GM19025 (cell line): ENCODE measurements at regions not wholly inside any gene's neighbourhood (a gene's known extent, or its start where the extent isn't known, plus 50 kb on each side); places are given as distances from the start of the nearest gene placed in this dataset.

ENCODE experiments used
- ATAC-seq: cut with Tn5 transposase; IDR thresholded peaks from one replicate; pipeline ENCODE4 v1.9.1; 2021; ENCODE audit warnings: mild to moderate bottlenecking, low read depth, moderate library complexity; ENCODE audit not compliant: unreplicated experiment

DNA sequence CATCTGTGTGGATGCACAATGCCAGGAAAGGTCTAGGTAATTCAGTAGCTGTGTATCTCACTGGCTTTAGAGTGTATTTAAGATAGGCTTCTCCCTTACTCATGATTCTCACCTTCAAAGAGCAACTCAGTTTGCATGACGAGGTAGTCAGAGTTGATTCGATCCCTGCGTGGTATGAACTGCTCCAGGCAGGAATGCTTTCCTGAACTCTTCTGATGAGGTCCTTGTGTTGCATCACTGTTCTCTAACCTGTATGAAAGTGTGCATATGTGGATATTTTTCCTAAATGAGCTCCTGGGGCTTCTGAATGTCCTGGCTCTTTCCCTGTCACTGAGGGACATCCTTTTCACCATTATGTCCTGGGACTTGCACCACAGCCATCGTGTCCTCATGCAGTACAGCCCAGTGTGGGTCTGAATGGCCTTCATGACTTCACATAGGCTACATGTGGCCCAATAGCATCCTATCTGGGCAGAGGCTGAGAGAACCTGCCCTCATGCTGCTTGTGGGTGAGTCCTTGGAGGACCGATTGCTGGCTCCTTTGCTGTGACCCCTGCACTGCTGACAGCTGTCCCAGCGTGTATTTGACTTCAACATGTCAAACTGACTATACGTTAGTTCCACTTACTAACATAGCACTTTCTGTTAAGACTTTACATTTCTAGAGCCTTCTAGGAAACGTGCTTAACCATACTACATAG lies 65.3 kb upstream of the WDR1 start:
- ATAC-seq: no peak

DNA sequence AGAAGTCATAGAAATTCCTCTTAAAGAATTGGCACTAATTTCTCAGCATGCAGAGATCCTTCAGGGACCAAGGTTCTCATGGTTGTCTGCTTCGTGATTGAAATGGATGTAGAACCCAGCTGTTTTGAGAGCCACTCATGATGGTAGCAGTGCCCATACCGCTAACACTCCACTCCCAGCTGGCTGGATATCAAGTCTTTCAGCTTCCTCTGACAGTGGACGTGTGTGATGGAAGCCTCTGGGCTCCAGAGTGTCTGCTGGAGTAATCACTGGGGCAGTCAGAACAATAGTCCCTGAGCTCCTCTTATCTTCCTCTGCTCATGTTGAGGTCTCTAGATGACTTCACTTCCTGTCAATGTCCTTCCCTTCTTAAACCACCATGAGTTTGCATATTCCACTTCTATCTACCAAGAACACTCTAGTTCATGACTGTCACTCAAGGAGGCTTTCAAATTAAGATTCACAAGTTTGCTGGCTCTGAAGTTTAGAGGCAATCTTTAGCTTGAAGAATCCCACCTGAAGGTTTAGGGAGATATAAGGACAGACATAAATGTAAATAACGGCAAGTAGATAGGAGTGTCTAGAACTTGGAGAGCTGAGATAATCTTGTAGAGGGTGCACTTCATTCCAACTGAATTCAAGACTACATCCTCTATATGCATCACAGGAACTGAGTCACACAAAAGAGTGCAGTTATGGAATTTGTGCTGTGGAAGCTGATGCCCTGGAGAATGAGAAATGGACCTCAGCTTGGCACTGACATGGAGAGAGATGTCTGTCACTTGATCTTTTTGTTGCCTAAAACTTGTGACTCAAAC lies 64.5 kb upstream of the WDR1 start:
- ATAC-seq: peak; percentile 80

DNA sequence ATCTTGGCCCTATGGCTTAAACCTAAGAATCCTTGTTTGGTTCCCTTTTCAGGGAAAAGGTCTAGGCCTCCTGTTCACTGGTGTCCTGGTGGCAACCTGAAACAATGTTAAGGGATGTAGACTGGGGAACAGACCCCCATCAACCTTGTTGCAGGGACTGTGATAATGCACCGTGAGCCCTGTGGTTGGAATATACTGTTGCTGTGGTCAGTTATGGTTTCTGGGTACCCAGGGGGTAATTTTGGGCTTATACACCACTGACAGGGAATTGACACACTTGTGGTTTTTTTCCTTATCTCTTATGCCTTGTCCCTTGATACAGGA lies 64.0 kb upstream of the WDR1 start:
- no peak for ATAC-seq

DNA sequence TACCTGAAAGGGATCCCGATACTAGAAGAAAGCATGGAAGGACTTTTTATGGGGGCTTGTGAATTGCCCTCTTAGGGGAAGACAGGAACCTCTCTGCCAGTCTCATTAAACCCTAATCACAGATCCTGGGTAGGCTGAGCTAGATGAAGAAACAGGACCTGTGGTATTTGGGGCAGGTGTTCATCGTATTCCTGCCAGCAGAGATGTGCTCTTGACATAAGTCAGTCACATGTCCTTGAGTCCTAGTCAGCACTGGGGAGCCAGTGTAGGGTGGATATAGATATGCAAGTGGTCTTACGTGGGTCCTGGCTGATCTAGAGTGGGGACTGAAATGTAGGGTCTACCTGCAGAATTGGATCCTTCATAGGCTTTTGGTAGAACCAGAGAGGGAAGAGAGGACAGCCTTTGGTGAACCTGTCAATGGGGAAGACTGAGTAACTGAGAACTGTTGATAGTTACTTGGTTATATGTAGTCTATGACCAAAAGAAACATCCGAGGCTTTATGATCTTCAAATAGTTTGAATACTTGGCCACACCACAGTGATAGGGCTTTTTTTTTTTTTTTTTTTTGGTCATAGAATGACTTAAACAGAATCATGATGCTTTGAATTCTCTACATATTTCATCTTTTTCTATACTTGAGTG lies 63.5 kb upstream of the WDR1 start:
- ATAC-seq: no peak

DNA sequence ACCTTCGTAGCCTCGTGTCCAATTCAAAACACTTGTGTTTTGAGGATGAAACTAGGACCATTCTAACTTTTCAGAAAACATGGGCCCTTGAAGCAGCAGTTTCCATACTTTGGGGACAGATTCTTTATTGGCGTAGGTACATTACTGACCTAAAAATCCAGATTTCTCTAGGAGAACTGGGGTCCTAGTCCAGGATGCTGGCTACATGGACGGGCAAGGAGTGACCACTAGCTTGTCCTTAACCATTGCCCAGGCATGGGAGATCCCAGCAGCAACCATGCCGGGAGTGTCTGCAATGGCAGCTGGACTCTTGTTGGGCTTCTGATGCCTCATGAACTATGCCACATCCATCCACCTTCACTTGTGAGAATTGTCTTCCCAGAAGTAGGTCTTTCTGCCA lies 62.2 kb upstream of the WDR1 start:
- ATAC-seq: no peak

DNA sequence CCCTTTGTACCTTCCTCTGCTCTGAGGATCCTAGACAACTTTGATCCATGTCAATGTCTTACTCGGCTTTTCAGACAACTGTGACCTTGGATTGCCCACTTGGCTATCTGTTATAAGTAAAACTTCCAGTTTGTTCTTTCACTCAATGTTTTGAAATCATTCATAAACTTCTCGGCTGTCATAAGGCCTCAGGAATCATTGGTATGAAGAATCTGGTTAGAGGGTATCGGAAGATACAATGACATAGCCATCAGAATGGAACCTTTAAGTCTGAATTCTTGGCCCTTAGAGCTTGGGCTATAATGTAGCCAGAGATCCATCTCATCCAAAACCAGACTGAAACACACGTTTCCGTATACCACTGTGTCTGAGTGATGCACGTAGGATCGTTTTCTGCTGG lies 59.0 kb upstream of the WDR1 start:
- no peak for ATAC-seq

DNA sequence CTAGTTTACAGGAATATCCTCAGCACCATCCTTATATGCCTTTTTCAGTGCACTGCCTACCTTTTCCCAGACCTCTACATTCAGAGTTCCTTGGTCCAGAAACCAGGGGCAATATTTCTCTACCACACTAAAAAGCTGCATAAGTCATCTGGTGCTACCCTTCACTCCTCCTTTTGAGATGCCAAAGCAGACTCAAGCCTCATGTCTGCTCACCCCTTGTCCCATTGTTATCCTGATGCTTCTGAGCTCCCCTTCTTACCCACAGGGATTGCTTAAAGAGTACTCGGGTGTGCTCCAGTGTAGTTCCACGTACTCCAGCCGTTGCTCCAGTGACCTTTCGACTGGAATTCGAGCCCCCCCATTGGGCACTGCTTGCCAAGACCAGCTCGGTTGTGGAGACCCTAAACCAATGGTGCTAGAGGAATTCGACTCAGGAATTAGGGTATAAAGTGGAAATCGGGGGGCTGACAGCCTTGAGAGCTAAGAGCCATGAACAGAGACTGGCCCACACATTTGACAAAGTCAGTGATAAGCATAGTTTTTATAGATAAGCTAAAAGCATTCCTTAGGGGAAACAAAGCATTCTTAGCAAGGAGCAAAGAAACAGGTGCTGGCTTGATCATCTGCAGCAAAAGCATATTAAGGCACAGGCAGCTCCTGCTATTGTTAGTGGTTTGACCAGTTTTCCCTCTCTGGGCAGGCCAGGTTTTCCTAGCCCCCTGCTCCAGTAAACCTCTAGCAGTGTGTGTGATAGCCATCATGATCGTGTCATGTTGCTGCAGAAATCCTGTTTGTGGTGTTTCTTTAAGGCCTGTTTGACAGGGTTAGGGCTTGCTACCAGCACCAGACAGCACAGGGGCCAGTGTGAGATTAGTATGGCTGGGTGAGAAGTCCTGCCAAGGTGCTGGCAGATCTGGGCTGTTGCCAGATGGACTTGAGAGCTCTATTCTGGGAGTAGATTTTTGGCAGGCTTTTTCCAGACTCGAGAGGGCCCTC lies 57.5 kb upstream of the WDR1 start:
- no peak for ATAC-seq

DNA sequence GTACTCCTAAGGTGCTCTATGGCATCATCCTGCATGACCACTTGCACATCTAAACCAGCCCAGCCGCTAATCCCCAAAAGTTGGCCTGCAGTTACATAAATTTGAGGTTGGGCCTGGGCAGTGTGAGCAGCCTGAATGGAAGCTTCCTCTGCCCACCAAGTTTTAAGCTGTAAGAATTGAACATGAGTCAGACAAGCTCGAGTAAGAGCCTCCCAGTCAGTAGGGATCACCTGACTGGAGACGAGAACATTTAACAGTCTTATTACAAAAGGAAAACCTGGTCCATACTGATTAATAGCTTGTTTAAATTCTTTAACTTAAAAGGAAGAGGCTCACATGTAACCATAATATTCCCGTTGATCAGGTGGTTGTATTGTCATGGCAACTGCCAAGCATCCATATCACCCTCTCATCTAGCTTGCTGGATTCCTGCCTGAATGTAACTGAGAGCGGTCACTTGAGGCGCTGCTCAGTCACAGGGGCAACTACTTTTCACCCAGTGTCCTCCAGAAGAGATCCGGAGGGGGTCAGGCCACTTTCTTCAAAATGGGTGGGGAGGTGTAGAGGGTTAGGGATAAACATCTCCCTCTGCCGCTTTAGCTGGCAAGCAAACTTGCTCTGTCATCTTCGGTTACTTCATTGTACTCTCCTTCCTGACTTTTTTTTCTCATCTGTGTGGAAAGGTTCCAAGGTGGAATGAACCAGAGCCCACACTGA lies 56.6 kb upstream of the WDR1 start:
- ATAC-seq: no peak

DNA sequence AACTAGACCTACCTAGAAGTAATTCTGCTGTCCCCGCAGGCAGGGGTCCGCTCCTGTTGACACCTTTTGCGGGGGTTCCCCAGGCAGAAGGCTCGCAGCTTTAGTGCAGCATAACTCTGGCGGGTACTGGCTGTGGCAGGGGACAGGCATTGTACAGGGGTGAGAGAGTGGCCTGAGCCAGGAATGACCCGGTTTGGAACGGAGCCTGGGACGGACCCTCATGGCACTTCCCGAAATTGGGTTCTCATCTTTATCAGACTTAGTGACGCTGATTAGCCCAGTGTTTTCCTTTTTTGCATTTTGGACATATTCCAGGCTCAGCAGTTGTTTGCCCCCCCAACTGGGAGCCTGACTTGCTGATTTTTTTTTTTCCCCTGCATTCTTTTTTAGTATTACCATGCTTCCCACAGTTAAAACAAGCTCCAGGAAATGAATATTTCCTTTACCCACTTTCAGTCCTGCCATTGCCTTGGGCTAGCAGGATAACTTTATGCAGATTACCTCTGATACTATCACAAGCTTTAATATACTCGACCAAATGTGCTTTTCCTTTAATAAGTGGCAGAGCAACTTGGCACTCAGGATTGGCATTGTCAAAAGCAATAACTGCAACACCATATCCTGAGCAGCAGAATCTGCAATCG lies 55.8 kb upstream of the WDR1 start:
- ATAC-seq: no peak

DNA sequence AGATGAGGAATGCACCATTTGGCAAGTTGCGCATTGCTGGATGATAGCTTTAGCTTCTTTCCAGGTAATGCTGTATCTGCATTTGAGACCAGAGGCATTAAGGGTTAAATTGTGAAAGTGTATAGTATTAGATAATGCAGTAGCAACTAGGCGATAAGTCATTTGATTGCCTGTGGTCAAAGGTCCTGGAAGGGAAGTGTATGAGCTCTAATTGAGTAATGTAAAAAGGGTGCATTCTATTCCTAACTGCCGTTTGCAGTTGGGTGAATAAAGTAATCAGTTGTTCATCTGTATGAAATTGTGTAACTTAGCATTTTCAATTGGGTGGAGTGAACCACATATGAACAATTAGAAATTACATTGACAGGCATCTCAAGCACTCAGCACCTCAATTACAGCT lies 54.5 kb upstream of the WDR1 start:
- ATAC-seq: no peak

DNA sequence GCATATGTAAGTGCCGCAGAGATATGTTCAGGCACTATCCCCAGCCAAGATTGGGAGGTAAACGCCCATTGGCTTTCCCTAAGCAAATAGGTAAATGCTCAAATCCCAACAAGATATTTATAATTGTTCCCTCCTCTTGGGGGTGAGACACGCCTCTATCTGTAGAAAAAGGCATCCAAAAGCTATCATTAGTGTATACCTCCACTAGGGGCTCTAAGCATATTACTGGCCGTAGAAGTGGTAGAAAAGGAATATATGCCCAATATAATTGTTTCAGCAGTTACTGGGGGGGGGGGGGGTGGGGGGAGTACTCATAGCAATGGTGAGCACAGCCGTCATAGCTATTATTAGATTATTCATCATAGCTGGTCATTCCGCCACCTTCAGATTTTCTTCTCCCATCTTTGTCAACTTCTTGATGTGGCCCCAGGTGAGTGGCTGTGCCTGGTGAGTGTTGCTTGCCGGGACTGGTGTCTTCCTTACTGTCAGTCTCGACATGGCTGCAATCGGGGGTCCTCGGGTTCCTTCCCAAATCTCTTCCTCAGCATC lies 53.3 kb upstream of the WDR1 start:
- ATAC-seq: no peak

DNA sequence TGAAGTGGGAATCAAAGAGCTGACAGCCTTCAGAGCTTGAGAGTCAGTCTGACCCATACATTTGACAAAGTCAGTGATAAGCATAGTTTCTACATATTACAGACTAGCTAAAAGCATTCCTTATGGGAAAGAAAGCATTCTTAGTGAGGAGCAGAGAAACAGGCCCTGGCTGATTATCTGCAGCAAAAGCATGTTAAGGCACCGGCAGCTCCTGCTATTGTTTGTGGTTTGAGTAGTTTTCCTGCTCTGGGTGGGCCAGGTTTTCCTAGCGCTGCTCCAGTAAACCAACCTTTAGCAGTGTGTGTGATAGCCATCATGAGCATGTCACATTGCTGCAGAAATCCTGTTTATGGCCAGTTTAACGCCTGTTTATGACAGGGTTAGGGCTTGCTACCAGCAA lies 51.6 kb upstream of the WDR1 start:
- ATAC-seq: no peak

DNA sequence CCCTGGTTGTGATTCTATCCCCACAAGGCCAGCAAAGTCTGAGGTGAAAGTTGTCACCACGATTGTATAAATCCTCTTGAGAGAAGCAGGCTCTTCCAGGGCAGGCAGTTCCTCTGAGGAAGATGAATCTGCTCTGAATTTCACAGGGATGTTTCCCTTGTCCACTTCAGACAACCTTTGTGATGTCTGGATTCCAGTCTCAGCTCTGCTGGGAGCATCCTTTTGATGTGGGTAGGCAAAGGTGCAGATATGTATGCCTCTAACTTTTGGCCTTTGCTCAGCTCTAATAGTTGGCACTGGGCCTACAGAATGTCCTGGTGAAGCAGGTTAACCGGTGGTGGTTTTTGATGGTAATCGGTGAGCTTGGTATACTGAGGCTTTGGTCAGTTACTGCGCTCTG lies 50.6 kb upstream of the WDR1 start:
- ATAC-seq: no peak
